Brain microvascular endothelial cell (primary cell): ENCODE measurements at regions not wholly inside any gene's neighbourhood (a gene's known extent, or its start where the extent isn't known, plus 50 kb on each side); places are given as distances from the start of the nearest gene placed in this dataset.

Experiments
- DNase-seq: peaks from one replicate; pipeline ENCODE4 v3.0.0-alpha.2; 2020
- H3K27ac ChIP-seq: fragments of 250-450 bp; sonication (Bioruptor Pico); 2 replicates; pipeline ENCODE4 v1.5.1; 2020; ENCODE audit warnings: mild to moderate bottlenecking, moderate library complexity
- H3K27me3 ChIP-seq: fragments of 250-450 bp; sonication (Bioruptor Pico); replicated peaks from 2 replicates; pipeline ENCODE4 v1.5.1; 2020; ENCODE audit warnings: mild to moderate bottlenecking
- H3K36me3 ChIP-seq: fragments of 250-450 bp; sonication (Bioruptor Pico); replicated peaks from 2 replicates; pipeline ENCODE4 v1.5.1; 2020; ENCODE audit warnings: mild to moderate bottlenecking
- H3K4me3 ChIP-seq: 2 replicates; pipeline ENCODE4 v1.5.1; 2011; ENCODE audit warnings: low read depth, mild to moderate bottlenecking, control low read depth, low read length, moderate library complexity
- in situ Hi-C: cut with HindIII; loops from 2 replicates; pipeline ENCODE4 v1.10.0; 2017; ENCODE audit warnings: low sequenced_read_pairs, low pct_ligation_motif_present
- TF ChIP-seq, protein P1 (sequence below): IDR thresholded peaks from 2 replicates; pipeline ENCODE4 v1.5.1; 2011; ENCODE audit warnings: low read depth, mild to moderate bottlenecking, moderate library complexity, low read length, control low read depth, inconsistent platforms; ENCODE audit errors: missing control alignments

DNA sequence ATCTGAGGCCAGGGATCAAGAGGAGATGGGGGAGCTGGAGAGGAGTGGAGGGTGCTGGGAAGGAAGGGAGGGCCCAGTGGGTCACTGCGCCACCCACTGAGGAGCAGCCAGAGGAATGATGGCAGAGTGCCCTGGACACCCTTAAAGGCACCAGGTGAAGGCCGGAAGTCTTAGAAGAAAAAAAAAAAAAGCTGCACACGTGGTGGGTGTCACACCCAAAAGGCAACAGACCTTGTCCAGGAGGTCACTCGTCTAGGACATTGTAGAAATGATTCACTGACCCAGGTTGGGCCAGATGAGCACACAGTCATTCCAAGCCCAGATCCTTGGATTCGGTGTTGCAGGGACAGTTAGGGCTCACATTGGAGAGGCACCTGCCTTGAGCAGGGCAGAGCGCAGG lies 93.5 kb upstream of the TRIM2 start:
- Histone ChIP-seq H3K27ac (no peak overlapping the region), H3K27me3 (no peaks in the 10 kb centered on the region), H3K4me3 (no peak overlapping the region), H3K36me3 (no peaks in the 10 kb centered on the region)
- DNase-seq: no peak
- in situ Hi-C loops: no loop called here
- TF ChIP-seq, protein P1, sequence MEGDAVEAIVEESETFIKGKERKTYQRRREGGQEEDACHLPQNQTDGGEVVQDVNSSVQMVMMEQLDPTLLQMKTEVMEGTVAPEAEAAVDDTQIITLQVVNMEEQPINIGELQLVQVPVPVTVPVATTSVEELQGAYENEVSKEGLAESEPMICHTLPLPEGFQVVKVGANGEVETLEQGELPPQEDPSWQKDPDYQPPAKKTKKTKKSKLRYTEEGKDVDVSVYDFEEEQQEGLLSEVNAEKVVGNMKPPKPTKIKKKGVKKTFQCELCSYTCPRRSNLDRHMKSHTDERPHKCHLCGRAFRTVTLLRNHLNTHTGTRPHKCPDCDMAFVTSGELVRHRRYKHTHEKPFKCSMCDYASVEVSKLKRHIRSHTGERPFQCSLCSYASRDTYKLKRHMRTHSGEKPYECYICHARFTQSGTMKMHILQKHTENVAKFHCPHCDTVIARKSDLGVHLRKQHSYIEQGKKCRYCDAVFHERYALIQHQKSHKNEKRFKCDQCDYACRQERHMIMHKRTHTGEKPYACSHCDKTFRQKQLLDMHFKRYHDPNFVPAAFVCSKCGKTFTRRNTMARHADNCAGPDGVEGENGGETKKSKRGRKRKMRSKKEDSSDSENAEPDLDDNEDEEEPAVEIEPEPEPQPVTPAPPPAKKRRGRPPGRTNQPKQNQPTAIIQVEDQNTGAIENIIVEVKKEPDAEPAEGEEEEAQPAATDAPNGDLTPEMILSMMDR: no peak

DNA sequence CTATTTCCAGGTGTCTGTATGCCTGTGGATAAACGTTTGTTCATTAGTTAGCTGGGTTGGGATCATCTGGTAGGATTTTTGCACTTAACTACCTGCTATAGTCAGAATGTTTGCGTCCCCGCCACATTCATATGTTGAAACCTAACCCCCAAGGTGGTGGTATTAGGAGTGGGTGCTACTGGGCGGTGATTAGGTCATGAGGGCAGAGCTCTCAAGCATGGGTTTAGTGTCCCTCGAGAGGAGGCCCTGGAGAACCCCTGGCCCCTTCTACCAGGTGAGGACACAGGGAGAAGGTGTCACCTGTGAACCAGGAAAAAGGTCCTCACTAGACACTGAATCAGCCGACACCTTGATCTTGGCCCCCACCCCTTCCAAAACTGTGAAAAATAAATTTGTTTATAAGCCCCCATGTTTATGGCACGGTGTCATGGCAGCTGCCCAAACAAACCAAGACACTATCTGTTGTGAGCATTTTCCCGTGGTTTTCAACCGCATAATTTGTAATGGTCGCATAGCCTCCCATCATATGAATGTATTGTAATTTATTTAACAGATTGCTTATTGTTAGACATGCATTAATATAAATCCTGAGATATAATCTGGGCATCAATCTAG lies 92.7 kb upstream of the TRIM2 start:
- H3K27ac ChIP-seq: no peak overlapping the region
- H3K36me3 ChIP-seq: no peaks in the 10 kb centered on the region
- no peaks in the 10 kb centered on the region for H3K27me3 ChIP-seq
- no peak overlapping the region for H3K4me3 ChIP-seq
- in situ Hi-C loops: no loop called here
- TF ChIP-seq, protein P1: no peak
- DNase-seq: no peak

DNA sequence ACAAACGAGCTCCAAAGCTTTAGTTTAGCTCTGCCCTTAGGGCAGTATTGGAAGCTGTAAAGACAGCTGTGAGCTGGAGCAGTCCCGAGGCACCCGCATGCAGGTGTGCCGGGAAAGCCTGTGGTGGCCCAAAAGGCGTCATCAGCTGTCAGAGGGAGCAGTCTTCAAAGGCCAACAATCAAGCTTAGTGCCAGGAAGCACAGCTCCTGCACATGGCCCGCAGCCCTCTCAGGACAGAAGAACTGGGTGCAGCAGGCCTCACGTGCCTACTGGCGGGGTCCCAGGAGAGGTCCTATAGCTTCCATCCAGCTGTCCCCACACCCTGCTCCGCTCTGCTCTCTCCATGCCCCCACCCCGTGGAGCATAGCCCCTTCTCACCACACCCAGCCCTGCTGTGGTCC lies 92.2 kb upstream of the TRIM2 start:
- Histone ChIP-seq H3K4me3 (no peak overlapping the region), H3K27ac (no peak overlapping the region), H3K27me3 (no peaks in the 10 kb centered on the region), H3K36me3 (no peaks in the 10 kb centered on the region)
- TF ChIP-seq, protein P1: no peak
- in situ Hi-C loops: no loop called here
- no peak for DNase-seq

DNA sequence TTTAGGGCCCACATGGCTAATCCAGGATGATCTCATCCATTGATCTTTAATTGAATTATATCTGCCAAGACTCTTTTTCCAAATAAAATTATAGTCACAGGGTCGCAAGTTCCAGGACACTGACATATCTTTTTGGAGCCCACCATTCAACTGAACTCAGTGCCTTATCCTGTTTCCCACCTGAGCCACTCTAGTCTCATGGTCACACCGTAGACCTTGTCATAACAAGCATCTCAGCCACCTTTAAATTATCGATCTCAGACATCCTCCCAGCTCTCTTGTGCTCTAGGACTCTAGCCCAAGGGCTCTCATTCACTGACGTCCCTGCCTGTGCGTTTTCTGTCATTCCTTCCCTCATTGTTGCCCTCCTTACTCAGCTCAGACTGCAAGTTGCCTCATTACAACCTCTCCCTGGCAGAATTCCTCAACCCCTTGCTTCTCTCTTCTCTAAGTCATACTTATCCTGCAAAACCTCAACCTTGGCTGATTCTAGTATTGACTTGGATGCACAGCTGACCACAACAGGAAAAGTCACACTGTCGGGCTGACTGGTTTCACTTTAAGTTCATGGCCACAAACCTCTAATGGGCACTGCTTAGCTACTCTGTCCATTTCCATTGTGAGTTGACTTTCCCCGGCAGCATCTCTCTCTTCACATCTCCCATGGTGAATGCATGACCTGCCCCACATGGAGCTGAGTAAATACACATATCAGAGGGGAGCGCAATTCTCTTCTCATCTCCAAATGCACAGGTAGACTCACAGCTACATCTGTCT lies 91.0 kb upstream of the TRIM2 start:
- H3K27me3 ChIP-seq: no peaks in the 10 kb centered on the region
- in situ Hi-C loops: no loop called here
- DNase-seq: peak; percentile 36
- TF ChIP-seq, protein P1: no peak
- no peak overlapping the region for H3K27ac ChIP-seq
- no peak overlapping the region for H3K4me3 ChIP-seq
- no peaks in the 10 kb centered on the region for H3K36me3 ChIP-seq

DNA sequence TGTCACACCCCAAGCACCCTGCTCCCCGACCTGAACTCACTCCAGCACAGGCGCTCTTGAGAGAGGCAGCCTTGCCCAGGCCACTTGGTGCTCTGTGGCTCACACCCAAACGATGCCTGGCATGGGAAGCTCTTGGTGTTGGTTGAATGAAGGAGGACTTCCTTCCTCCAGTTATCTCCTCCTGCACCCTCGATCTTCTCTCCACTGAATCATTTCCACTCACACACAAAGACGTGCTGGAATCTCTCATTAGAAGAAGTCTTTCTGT lies 90.5 kb upstream of the TRIM2 start:
- in situ Hi-C loops: no loop called here
- TF ChIP-seq, protein P1: no peak
- DNase-seq: no peak
- Histone ChIP-seq H3K4me3 (no peak overlapping the region), H3K36me3 (no peaks in the 10 kb centered on the region), H3K27me3 (no peaks in the 10 kb centered on the region), H3K27ac (no peak overlapping the region)
